SK-N-SH treated with all-trans-retinoic acid at 6 μM for 48 hours (cell line): ENCODE measurements at regions not wholly inside any gene's neighbourhood (a gene's known extent, or its start where the extent isn't known, plus 50 kb on each side); places are given as distances from the start of the nearest gene placed in this dataset.

Experiments used
- ATAC-seq: fragments of 200-7000 bp; cut with Tn5 transposase; 3 replicates; pipeline ENCODE4 v1.9.1; 2020; ENCODE audit warnings: mild to moderate bottlenecking, moderate library complexity
- ARNTL ChIP-seq: fragments of 450-650 bp; formaldehyde crosslinking; IDR thresholded peaks from 2 replicates; pipeline ENCODE4 v1.5.0; 2020; ENCODE audit warnings: low read depth, mild to moderate bottlenecking, moderate library complexity, borderline replicate concordance
- BACH2 ChIP-seq: fragments of 250-450 bp; sonication (Bioruptor Pico); IDR thresholded peaks from 2 replicates; pipeline ENCODE4 v1.9.0; 2021; ENCODE audit warnings: mild to moderate bottlenecking, borderline replicate concordance
- CSDC2 ChIP-seq: fragments of 250-450 bp; sonication (Bioruptor Pico); IDR thresholded peaks from 2 replicates; pipeline ENCODE4 v1.5.0; 2020; ENCODE audit warnings: mild to moderate bottlenecking, moderate library complexity
- ESRRG ChIP-seq: fragments of 250-450 bp; sonication (Bioruptor Pico); IDR thresholded peaks from 2 replicates; pipeline ENCODE4 v1.6.1; 2021; ENCODE audit warnings: mild to moderate bottlenecking
- GLIS3 ChIP-seq: fragments of 250-450 bp; sonication (Bioruptor Pico); IDR thresholded peaks from 2 replicates; pipeline ENCODE4 v1.5.0; 2020; ENCODE audit warnings: mild to moderate bottlenecking, moderate library complexity
- ISL1 ChIP-seq: fragments of 250-450 bp; sonication (Bioruptor Pico); IDR thresholded peaks from 2 replicates; pipeline ENCODE4 v2.1.2; 2022; ENCODE audit warnings: mild to moderate bottlenecking, moderate library complexity
- OSR1 ChIP-seq: fragments of 250-450 bp; sonication (Bioruptor Pico); IDR thresholded peaks from 2 replicates; pipeline ENCODE4 v1.8.0; 2022; ENCODE audit warnings: moderate library complexity, mild to moderate bottlenecking, inconsistent platforms
- POU6F1 ChIP-seq: fragments of 250-450 bp; sonication (Bioruptor Pico); IDR thresholded peaks from 2 replicates; pipeline ENCODE4 v1.8.0; 2021; ENCODE audit warnings: low read depth, mild to moderate bottlenecking, moderate library complexity, borderline replicate concordance
- PPARA ChIP-seq: fragments of 250-450 bp; sonication (Bioruptor Pico); IDR thresholded peaks from 2 replicates; pipeline ENCODE4 v1.5.0; 2020; ENCODE audit warnings: mild to moderate bottlenecking, borderline replicate concordance
- RARB ChIP-seq: fragments of 250-450 bp; sonication (Bioruptor Pico); IDR thresholded peaks from 2 replicates; pipeline ENCODE4 v1.8.0; 2021; ENCODE audit warnings: mild to moderate bottlenecking, moderate library complexity
- SNAI2 ChIP-seq: fragments of 250-450 bp; sonication (Bioruptor Pico); IDR thresholded peaks from 2 replicates; pipeline ENCODE4 v1.5.0; 2020; ENCODE audit warnings: mild to moderate bottlenecking, moderate library complexity
- TCF4 ChIP-seq: fragments of 250-450 bp; sonication (Bioruptor Pico); IDR thresholded peaks from 2 replicates; pipeline ENCODE4 v1.8.0; 2021; ENCODE audit warnings: mild to moderate bottlenecking, moderate library complexity, borderline replicate concordance
- ZFP3 ChIP-seq: fragments of 250-450 bp; sonication (Bioruptor Pico); IDR thresholded peaks from 2 replicates; pipeline ENCODE4 v1.5.0; 2020; ENCODE audit warnings: mild to moderate bottlenecking, moderate library complexity
- ZFP30 ChIP-seq: fragments of 450-650 bp; formaldehyde crosslinking; IDR thresholded peaks from 2 replicates; pipeline ENCODE4 v1.5.0; 2022; ENCODE audit warnings: mild to moderate bottlenecking, moderate library complexity
- ZNF70 ChIP-seq: fragments of 450-650 bp; formaldehyde crosslinking; IDR thresholded peaks from 2 replicates; pipeline ENCODE4 v1.5.0; 2020; ENCODE audit warnings: mild to moderate bottlenecking, moderate library complexity
- ZNF8 ChIP-seq: fragments of 450-650 bp; formaldehyde crosslinking; IDR thresholded peaks from 2 replicates; pipeline ENCODE4 v1.5.0; 2020; ENCODE audit warnings: mild to moderate bottlenecking, moderate library complexity
- TF ChIP-seq, protein P1 (sequence below): fragments of 250-450 bp; sonication (Bioruptor Pico); IDR thresholded peaks from 2 replicates; pipeline ENCODE4 v1.5.1; 2020; ENCODE audit warnings: low read depth, mild to moderate bottlenecking, moderate library complexity
- TF ChIP-seq, protein P2 (sequence below): fragments of 250-450 bp; sonication (Bioruptor Pico); IDR thresholded peaks from 2 replicates; pipeline ENCODE4 v1.5.0; 2020; ENCODE audit warnings: mild to moderate bottlenecking, moderate library complexity
- TF ChIP-seq, protein P3 (sequence below): fragments of 250-450 bp; sonication (Bioruptor Pico); IDR thresholded peaks from 2 replicates; pipeline ENCODE4 v1.5.1; 2021; ENCODE audit warnings: mild to moderate bottlenecking, moderate library complexity
- TF ChIP-seq, protein P4 (sequence below): fragments of 250-450 bp; sonication (Bioruptor Pico); IDR thresholded peaks from 2 replicates; pipeline ENCODE4 v1.8.0; 2020; ENCODE audit warnings: mild to moderate bottlenecking, moderate library complexity, borderline replicate concordance

GRCh38 chr12:28132398-28132797 lies 57.9 kb upstream of the CCDC91 start:
- TF ChIP-seq BACH2 (CRISPR knock-in tag) (no peak), OSR1 (CRISPR knock-in tag) (no peak), RARB (no peak), PPARA (CRISPR knock-in tag) (no peak), ZFP30 (no peak), POU6F1 (CRISPR knock-in tag) (no peak), CSDC2 (CRISPR knock-in tag) (no peak), TCF4 (CRISPR knock-in tag) (no peak)
- TF ChIP-seq, protein P1, sequence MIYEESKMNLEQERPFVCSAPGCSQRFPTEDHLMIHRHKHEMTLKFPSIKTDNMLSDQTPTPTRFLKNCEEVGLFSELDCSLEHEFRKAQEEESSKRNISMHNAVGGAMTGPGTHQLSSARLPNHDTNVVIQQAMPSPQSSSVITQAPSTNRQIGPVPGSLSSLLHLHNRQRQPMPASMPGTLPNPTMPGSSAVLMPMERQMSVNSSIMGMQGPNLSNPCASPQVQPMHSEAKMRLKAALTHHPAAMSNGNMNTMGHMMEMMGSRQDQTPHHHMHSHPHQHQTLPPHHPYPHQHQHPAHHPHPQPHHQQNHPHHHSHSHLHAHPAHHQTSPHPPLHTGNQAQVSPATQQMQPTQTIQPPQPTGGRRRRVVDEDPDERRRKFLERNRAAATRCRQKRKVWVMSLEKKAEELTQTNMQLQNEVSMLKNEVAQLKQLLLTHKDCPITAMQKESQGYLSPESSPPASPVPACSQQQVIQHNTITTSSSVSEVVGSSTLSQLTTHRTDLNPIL = no peak
- TF ChIP-seq, protein P2, sequence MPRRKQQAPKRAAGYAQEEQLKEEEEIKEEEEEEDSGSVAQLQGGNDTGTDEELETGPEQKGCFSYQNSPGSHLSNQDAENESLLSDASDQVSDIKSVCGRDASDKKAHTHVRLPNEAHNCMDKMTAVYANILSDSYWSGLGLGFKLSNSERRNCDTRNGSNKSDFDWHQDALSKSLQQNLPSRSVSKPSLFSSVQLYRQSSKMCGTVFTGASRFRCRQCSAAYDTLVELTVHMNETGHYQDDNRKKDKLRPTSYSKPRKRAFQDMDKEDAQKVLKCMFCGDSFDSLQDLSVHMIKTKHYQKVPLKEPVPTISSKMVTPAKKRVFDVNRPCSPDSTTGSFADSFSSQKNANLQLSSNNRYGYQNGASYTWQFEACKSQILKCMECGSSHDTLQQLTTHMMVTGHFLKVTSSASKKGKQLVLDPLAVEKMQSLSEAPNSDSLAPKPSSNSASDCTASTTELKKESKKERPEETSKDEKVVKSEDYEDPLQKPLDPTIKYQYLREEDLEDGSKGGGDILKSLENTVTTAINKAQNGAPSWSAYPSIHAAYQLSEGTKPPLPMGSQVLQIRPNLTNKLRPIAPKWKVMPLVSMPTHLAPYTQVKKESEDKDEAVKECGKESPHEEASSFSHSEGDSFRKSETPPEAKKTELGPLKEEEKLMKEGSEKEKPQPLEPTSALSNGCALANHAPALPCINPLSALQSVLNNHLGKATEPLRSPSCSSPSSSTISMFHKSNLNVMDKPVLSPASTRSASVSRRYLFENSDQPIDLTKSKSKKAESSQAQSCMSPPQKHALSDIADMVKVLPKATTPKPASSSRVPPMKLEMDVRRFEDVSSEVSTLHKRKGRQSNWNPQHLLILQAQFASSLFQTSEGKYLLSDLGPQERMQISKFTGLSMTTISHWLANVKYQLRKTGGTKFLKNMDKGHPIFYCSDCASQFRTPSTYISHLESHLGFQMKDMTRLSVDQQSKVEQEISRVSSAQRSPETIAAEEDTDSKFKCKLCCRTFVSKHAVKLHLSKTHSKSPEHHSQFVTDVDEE = no peak
- no peak for ATAC-seq

- TF ChIP-seq ARNTL (CRISPR knock-in tag) (no peak), SNAI2 (CRISPR knock-in tag) (no peak), BACH2 (CRISPR knock-in tag) (no peak), ZNF70 (CRISPR knock-in tag) (no peak), PPARA (CRISPR knock-in tag) (no peak), RARB (no peak), CSDC2 (CRISPR knock-in tag) (no peak), POU6F1 (CRISPR knock-in tag) (no peak), TCF4 (CRISPR knock-in tag) (no peak), GLIS3 (CRISPR knock-in tag) (no peak), ZFP3 (no peak), ISL1 (CRISPR knock-in tag) (no peak)
- TF ChIP-seq, protein P3, sequence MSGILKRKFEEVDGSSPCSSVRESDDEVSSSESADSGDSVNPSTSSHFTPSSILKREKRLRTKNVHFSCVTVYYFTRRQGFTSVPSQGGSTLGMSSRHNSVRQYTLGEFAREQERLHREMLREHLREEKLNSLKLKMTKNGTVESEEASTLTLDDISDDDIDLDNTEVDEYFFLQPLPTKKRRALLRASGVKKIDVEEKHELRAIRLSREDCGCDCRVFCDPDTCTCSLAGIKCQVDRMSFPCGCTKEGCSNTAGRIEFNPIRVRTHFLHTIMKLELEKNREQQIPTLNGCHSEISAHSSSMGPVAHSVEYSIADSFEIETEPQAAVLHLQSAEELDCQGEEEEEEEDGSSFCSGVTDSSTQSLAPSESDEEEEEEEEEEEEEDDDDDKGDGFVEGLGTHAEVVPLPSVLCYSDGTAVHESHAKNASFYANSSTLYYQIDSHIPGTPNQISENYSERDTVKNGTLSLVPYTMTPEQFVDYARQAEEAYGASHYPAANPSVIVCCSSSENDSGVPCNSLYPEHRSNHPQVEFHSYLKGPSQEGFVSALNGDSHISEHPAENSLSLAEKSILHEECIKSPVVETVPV (CRISPR knock-in tag) = no peak
- ATAC-seq = no peak
Measured at GRCh38 chr12:28135801-28136439, 54.3 kb upstream of the CCDC91 start.

DNA sequence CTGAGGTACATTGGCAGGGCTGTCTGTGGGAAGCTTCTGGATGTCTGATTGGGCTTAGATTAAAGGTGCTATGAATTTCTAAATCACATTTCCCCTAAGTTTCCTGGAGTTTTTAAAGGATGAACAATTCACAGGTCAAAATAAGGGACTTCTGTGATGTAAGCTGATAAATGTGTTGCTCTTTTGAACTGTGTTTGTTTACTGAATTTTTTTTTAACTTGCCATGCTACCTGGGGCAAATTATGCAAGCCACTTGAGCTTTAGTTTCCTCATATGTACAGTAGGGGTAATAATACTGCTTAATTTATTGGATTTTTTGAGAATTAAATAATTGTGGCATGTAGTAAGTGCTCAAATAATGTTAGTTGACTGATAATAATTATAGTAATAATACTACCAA lies 52.8 kb upstream of the CCDC91 start:
- ATAC-seq = no peak

More for the DNA sequence above, 52.8 kb upstream of the CCDC91 start:
- no peak for TF ChIP-seq ZNF8 (CRISPR knock-in tag)
- TF ChIP-seq, protein P4, sequence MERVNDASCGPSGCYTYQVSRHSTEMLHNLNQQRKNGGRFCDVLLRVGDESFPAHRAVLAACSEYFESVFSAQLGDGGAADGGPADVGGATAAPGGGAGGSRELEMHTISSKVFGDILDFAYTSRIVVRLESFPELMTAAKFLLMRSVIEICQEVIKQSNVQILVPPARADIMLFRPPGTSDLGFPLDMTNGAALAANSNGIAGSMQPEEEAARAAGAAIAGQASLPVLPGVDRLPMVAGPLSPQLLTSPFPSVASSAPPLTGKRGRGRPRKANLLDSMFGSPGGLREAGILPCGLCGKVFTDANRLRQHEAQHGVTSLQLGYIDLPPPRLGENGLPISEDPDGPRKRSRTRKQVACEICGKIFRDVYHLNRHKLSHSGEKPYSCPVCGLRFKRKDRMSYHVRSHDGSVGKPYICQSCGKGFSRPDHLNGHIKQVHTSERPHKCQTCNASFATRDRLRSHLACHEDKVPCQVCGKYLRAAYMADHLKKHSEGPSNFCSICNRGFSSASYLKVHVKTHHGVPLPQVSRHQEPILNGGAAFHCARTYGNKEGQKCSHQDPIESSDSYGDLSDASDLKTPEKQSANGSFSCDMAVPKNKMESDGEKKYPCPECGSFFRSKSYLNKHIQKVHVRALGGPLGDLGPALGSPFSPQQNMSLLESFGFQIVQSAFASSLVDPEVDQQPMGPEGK = no peak
- no peak for TF ChIP-seq GLIS3 (CRISPR knock-in tag)
- TF ChIP-seq ZFP3 = no peak
- no peak for TF ChIP-seq ESRRG (CRISPR knock-in tag)
- no peak for TF ChIP-seq OSR1 (CRISPR knock-in tag)
